IPS-20b (cell line): ENCODE measurements at regions not wholly inside any gene's neighbourhood (a gene's known extent, or its start where the extent isn't known, plus 50 kb on each side); places are given as distances from the start of the nearest gene placed in this dataset.

Experiments
- H3K27ac ChIP-seq: one replicate; pipeline ENCODE4 v1.5.1; 2013; ENCODE audit warnings: low read length
- H3K27me3 ChIP-seq: 2 replicates; pipeline ENCODE4 v1.6.1; 2013; ENCODE audit warnings: mild to moderate bottlenecking, low read length, inconsistent platforms; ENCODE audit not compliant: insufficient read depth
- H3K36me3 ChIP-seq: 2 replicates; pipeline ENCODE4 v1.6.1; 2013; ENCODE audit warnings: low read depth, mild to moderate bottlenecking, inconsistent platforms, low read length, moderate library complexity; ENCODE audit not compliant: insufficient read depth
- H3K4me1 ChIP-seq: 2 replicates; pipeline ENCODE4 v1.6.1; 2013; ENCODE audit warnings: mild to moderate bottlenecking, control low read depth, inconsistent platforms, low read length, moderate library complexity; ENCODE audit not compliant: insufficient read depth
- H3K4me3 ChIP-seq: 2 replicates; pipeline ENCODE4 v1.5.1; 2013; ENCODE audit warnings: mild to moderate bottlenecking, low read length, inconsistent platforms
- H3K9ac ChIP-seq: 2 replicates; pipeline ENCODE4 v1.6.1; 2013; ENCODE audit warnings: low read depth, mild to moderate bottlenecking, inconsistent platforms, low read length, moderate library complexity
- H3K9me3 ChIP-seq: 2 replicates; pipeline ENCODE4 v1.6.1; 2013; ENCODE audit warnings: mild to moderate bottlenecking, low read depth, low read length, inconsistent platforms; ENCODE audit not compliant: insufficient read depth

DNA sequence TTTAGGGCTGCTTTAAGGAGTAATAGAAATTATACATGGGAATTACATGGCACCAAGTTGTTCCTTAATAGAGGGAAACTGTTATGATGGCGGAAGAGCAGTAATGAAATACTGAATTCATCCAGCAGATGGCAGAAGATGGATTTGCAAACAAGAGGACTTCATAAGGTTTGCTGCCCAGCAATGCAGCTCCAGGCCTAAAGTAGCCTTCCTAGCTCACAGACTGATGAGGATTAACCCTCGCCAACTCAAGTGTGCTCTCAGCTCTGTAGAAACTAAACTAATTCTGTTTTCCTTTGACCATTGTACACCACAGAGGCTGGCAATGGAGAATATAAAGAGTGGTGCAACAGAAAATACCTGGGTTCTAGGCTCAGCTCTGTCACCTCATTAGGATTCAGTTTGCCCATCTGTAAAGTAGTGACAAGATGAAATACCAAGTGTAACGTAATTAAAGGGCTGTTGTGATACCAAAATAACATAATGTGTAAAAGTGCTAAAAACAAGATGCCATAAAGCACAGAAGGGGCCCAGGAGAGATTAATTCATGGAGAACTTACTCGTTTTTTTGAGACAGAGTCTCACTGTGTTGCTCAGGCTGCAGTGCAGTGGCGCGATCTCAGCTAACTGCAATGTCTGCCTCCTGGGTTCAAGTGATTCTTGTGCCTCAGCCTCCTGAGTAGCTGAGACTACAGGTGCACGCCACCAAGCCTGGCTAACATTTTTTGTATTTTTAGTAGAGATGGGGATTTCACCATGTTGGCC, 102.4 kb upstream of the SERBP1 start:
- Histone ChIP-seq H3K36me3 (no peaks in the 10 kb centered on the region), H3K9me3 (no peaks in the 10 kb centered on the region), H3K27ac (no peak overlapping the region), H3K27me3 (no peaks in the 10 kb centered on the region), H3K4me3 (no peak overlapping the region), H3K9ac (no peak overlapping the region), H3K4me1 (no peaks in the 10 kb centered on the region)

DNA sequence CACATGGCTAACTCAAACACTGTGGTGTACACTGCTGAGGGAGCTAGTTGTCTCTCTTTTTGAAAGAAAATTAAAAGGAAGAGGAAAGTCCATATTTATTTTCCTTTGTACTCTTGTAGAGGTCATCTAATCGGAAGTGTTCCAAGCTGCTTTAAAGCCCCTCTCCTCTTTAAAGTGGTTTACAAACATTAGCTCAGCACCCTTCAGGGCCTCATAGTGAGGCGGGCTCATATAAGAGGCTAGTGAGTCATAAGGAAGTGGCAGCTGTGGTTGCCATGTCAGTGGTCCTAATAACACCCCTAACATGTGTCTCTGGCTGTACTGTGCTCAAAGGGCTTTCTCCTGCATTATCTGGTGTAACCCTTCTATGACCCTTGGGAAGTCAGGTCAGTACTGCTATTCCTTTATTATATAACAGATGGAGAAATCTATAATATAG, 104.4 kb upstream of the SERBP1 start:
- Histone ChIP-seq H3K36me3 (no peaks in the 10 kb centered on the region), H3K9ac (no peak overlapping the region), H3K27me3 (no peaks in the 10 kb centered on the region), H3K9me3 (no peaks in the 10 kb centered on the region), H3K4me3 (no peak overlapping the region), H3K27ac (no peak overlapping the region), H3K4me1 (no peaks in the 10 kb centered on the region)

DNA sequence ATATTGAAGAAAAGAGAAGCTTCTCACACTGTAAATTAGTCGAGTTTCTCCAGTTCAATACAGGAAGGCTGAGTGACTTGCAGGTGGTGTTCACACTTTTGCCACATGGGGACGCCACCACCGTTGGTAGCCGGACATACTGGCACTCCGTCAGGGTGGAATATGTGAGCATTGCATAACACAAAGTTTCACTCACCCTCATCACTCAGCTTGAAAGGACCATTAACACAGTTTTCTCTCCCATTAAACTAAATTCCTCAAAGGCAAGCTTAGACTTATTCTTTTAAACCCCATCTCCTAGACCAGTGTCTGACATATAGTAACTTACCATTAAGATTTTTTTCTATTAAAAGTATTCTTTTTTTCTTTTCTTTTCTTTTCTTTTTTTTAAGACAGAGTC, 105.3 kb upstream of the SERBP1 start:
- Histone ChIP-seq H3K36me3 (no peaks in the 10 kb centered on the region), H3K9me3 (no peaks in the 10 kb centered on the region), H3K4me3 (no peak overlapping the region), H3K4me1 (no peaks in the 10 kb centered on the region), H3K9ac (no peak overlapping the region), H3K27ac (no peak overlapping the region), H3K27me3 (no peaks in the 10 kb centered on the region)

DNA sequence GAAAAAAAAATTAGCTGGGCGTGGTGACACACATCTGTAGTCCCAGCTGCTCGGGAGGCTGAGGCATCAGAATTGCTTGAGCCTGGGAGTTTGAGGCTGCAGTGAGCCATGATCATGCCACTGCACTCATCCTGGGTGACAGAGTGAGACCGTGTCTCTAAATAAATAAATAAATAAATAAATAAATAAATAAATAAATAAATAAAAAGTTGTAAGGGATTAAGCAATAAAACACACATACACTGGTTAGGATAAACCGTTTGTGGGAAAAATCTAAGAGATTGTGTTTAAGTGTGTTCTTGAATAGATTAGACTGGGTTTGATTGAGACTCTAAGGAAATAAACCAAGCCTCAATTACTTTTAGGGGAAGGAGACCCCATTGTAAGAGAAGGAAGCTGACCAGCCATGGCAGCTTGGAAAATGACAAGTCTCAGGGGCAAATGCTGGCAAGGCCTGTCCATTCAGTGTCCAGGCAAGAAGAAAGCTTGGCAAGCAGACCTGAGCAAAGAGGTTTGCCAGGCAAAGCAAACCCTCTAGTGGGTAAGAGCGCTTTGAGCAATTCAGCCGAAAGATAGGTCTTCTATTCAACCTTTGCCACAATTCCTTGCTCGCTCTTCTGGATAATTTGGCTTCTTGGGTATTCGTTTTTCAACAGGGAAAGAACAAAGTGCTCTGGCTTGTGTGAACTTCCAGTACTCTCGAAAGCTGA, 106.9 kb upstream of the SERBP1 start:
- H3K4me3 ChIP-seq, result no peak overlapping the region
- no peak overlapping the region for H3K9ac ChIP-seq
- no peaks in the 10 kb centered on the region for H3K36me3 ChIP-seq
- no peak overlapping the region for H3K27ac ChIP-seq
- no peaks in the 10 kb centered on the region for H3K4me1 ChIP-seq
- H3K27me3 ChIP-seq, result no peaks in the 10 kb centered on the region
- H3K9me3 ChIP-seq, result no peaks in the 10 kb centered on the region

DNA sequence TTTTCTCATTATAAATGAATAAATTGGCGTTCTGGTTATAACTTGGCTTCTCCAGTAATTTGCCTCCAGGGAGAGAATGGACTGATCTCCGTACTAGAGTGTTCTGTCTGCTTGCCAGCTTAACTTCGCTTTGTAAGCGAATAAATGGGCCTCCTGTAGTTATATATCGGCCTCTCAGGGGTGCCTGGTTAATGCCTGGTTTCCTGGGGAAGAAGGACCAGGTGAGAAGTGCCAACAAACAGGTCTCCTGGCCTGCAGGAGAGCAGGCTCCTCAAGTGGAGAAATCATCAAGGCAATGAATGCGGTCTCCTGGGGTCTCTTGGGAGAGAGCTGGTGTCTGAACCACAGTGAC, 107.4 kb upstream of the SERBP1 start:
- H3K4me3 ChIP-seq, result no peak overlapping the region
- no peak overlapping the region for H3K9ac ChIP-seq
- H3K27me3 ChIP-seq, result no peaks in the 10 kb centered on the region
- no peak overlapping the region for H3K27ac ChIP-seq
- H3K9me3 ChIP-seq, result no peaks in the 10 kb centered on the region
- H3K36me3 ChIP-seq, result no peaks in the 10 kb centered on the region
- no peaks in the 10 kb centered on the region for H3K4me1 ChIP-seq

DNA sequence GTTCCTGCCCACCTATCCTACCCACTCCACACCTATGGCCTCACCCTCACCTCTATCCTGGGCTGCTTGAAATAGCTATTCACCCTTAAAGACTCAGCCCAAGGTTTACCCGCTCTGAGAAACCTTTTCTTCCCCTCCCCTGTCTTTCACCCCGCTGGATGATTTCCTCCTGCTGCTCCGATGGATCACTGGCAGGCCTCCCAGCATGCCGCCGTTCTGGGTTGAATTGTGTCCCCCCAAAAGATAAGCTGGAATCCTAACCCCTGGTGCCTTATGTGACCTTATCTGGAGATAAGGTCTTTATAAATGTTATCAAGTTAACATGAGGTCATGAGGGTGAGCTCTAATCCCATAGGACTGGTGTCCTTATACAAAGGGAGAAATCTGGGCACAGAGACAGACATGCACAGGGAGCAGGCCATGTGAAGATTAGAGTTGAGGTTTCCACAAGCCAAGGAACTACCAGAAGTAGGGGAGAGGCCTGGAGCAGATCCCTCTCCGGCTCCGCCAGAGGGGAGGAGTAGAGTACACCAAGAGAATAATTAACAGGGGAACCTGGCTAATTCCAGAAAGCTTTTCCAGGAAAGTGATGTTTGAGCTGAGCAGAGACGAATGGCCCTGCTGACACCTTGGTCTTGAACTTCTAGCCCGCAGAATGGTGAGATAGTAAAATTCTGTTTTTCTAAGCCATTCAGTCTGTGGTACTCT, 110.0 kb upstream of the SERBP1 start:
- H3K4me1 ChIP-seq, result no peaks in the 10 kb centered on the region
- H3K27me3 ChIP-seq, result no peaks in the 10 kb centered on the region
- H3K36me3 ChIP-seq, result no peaks in the 10 kb centered on the region
- H3K27ac ChIP-seq, result no peak overlapping the region
- no peaks in the 10 kb centered on the region for H3K9me3 ChIP-seq
- H3K4me3 ChIP-seq, result no peak overlapping the region
- H3K9ac ChIP-seq, result no peak overlapping the region

DNA sequence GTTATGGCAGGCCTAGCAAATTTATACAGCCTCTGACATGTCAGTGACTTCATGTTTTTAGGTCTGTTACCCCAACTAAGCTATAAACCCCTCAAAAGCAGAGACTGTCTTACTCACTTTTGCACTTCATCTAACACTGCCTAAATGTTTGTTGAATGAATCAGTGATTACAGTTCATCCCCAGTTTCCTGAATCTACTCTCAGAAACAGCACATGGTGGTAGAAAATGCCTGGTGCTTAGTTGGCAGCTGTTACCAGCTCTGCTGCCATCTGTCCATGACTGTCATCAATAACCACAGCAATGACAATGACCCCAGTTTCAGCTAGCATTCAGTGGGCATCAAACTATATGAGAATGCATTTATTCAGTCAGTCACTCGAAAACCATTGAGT, 110.5 kb upstream of the SERBP1 start:
- Histone ChIP-seq H3K27me3 (no peaks in the 10 kb centered on the region), H3K27ac (no peak overlapping the region), H3K4me1 (no peaks in the 10 kb centered on the region), H3K4me3 (no peak overlapping the region), H3K36me3 (no peaks in the 10 kb centered on the region), H3K9ac (no peak overlapping the region), H3K9me3 (no peaks in the 10 kb centered on the region)

DNA sequence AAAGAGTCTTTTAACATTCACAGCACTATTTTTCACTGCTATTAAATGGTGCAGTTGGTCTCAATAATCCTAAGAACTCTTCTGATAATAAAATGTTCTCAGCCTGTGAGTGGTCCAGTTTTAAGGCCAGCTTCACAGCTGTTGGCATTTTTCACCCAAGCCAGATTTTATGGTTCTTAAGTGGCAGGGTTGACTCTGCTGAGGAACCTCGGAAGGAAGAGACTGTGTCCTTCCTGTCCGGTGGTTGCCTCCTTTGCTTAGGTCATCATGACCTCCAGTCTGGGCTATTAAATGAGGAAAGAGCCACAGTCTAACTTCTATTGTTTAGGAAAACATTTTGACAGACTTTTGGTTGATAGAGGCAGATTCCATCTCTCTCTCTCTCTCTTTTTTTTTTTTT, 112.5 kb upstream of the SERBP1 start:
- no peaks in the 10 kb centered on the region for H3K9me3 ChIP-seq
- H3K36me3 ChIP-seq, result no peaks in the 10 kb centered on the region
- no peak overlapping the region for H3K9ac ChIP-seq
- no peak overlapping the region for H3K27ac ChIP-seq
- no peaks in the 10 kb centered on the region for H3K4me1 ChIP-seq
- H3K27me3 ChIP-seq, result no peaks in the 10 kb centered on the region
- no peak overlapping the region for H3K4me3 ChIP-seq

DNA sequence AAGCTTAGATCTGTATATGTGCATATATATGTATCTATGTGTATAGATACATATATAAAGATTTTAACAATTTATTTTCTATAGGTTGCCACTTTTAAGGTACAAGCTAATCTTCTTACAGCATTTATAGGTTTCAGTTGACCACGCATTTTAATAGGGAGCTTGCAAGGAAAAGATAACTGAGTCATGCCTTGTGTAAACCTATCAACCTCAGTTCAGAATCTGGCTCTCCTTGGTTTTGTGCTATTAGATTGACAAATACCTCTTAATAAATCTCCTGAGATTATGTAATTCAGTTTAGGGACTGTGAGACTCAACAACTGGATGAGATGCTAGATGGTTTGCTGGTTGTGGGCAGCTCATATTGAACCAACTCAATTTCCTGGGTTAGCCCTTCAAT, 114.7 kb upstream of the SERBP1 start:
- H3K36me3 ChIP-seq, result no peaks in the 10 kb centered on the region
- H3K27me3 ChIP-seq, result no peaks in the 10 kb centered on the region
- no peaks in the 10 kb centered on the region for H3K9me3 ChIP-seq
- H3K4me3 ChIP-seq, result no peak overlapping the region
- H3K27ac ChIP-seq, result no peak overlapping the region
- H3K9ac ChIP-seq, result no peak overlapping the region
- H3K4me1 ChIP-seq, result no peaks in the 10 kb centered on the region

DNA sequence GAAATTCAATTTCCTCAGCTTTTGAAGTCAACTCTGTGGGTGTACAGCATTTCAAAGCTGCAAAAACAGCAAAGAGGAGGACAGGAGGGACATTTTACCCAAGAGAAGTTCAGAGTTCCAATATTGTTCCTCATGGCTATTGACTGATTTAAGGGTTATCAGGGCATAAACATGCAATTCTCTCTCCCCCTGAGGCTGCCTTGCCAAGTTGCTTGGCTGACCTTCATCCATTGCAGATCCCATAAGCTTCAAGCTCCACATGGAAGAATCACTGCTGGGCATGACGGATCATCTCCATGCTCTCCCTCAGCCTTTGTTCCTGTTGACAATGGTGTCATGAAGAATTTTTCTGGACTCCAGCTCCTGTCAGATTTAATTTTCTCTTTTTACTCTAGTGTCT, 115.2 kb upstream of the SERBP1 start:
- Histone ChIP-seq H3K9ac (no peak overlapping the region), H3K27me3 (no peaks in the 10 kb centered on the region), H3K4me1 (no peaks in the 10 kb centered on the region), H3K27ac (no peak overlapping the region), H3K9me3 (no peaks in the 10 kb centered on the region), H3K4me3 (no peak overlapping the region), H3K36me3 (no peaks in the 10 kb centered on the region)

DNA sequence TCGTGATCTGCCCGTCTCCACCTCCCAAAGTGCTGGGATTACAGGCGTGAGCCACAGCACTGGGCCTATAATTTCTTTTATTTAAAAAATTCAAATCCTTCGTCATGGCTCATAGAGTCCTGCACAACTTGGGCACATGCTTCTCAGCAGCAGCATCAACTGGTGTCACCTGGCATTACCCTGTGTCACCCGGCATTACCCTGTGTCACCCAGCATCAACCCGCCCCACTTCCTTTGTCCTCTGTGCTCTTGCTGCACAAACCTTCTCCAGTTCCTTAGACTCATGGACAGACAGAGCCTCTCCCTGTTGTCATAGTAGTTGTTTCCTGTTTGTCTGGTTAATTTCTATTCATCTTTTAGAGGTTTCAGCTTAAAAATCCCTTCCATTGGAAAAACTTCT, 121.2 kb upstream of the SERBP1 start:
- H3K27me3 ChIP-seq, result no peaks in the 10 kb centered on the region
- H3K36me3 ChIP-seq, result no peaks in the 10 kb centered on the region
- H3K9me3 ChIP-seq, result no peaks in the 10 kb centered on the region
- no peak overlapping the region for H3K9ac ChIP-seq
- H3K27ac ChIP-seq, result no peak overlapping the region
- no peak overlapping the region for H3K4me3 ChIP-seq
- no peaks in the 10 kb centered on the region for H3K4me1 ChIP-seq

DNA sequence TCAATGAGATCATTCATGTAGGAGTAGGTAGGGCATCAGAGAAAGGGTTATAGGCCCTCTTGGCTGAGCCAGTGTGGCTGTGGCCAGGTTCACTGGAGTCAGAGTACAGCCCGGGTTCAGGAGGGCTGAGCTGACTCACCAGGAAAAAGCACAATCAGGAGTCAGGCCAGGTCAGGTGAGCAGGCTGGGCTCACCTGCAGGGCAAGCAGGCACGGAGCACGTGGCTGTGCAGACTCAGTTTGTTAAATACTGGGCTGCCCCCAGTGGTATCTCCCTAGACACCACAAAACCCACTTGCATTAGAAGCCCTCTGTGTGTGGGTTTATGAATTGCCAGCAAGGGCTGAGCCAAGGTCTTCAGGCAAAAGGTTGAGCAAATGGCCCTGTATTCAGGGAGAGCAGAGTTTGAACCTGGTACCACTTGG, 122.1 kb upstream of the SERBP1 start:
- Histone ChIP-seq H3K9ac (no peak overlapping the region), H3K27me3 (no peaks in the 10 kb centered on the region), H3K27ac (no peak overlapping the region), H3K36me3 (no peaks in the 10 kb centered on the region), H3K9me3 (no peaks in the 10 kb centered on the region), H3K4me3 (no peak overlapping the region), H3K4me1 (no peaks in the 10 kb centered on the region)
